ENCODE measurements at regions not wholly inside any gene's neighbourhood (a gene's known extent, or its start where the extent isn't known, plus 50 kb on each side); places are given as distances from the start of the nearest gene placed in this dataset.

GRCh38 chr2:2800697-2801096, 469.6 kb upstream of the MYT1L start (continued):
- TF ChIP-seq ZBTB33 (IDR thresholded peaks at IDR 0.05) (no peak), SMARCA5 (IDR thresholded peaks at IDR 0.05) (no peak)
- TF ChIP-seq, protein P1, sequence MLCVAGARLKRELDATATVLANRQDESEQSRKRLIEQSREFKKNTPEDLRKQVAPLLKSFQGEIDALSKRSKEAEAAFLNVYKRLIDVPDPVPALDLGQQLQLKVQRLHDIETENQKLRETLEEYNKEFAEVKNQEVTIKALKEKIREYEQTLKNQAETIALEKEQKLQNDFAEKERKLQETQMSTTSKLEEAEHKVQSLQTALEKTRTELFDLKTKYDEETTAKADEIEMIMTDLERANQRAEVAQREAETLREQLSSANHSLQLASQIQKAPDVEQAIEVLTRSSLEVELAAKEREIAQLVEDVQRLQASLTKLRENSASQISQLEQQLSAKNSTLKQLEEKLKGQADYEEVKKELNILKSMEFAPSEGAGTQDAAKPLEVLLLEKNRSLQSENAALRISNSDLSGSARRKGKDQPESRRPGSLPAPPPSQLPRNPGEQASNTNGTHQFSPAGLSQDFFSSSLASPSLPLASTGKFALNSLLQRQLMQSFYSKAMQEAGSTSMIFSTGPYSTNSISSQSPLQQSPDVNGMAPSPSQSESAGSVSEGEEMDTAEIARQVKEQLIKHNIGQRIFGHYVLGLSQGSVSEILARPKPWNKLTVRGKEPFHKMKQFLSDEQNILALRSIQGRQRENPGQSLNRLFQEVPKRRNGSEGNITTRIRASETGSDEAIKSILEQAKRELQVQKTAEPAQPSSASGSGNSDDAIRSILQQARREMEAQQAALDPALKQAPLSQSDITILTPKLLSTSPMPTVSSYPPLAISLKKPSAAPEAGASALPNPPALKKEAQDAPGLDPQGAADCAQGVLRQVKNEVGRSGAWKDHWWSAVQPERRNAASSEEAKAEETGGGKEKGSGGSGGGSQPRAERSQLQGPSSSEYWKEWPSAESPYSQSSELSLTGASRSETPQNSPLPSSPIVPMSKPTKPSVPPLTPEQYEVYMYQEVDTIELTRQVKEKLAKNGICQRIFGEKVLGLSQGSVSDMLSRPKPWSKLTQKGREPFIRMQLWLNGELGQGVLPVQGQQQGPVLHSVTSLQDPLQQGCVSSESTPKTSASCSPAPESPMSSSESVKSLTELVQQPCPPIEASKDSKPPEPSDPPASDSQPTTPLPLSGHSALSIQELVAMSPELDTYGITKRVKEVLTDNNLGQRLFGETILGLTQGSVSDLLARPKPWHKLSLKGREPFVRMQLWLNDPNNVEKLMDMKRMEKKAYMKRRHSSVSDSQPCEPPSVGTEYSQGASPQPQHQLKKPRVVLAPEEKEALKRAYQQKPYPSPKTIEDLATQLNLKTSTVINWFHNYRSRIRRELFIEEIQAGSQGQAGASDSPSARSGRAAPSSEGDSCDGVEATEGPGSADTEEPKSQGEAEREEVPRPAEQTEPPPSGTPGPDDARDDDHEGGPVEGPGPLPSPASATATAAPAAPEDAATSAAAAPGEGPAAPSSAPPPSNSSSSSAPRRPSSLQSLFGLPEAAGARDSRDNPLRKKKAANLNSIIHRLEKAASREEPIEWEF (IDR thresholded peaks at IDR 0.05; ENCODE audit: insufficient replicate concordance, low read depth, low read length) = no peak

DNA sequence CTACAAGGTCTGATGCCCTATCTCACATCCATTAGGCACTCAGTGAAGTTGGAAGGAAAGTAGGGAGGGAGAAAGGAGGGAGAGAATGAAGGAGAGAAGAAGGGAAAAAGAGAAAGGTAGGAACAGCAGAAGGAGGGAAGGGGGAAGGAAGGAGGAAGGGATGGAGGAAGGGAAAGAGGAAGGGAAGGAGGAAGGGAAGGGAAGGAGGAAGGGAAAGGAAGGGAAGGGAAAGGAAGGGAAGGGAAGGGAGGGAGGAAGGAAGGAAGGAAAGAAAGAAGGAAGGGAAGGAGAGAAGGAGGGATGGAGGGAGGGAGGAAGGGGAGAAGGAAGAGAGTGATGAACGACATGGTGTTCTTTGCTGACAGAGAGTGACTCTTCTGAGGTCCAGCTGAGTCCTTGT, 468.9 kb upstream of the MYT1L start:
- no peaks in the 10 kb centered on the region for H3K9me3 ChIP-seq (replicated peaks; ENCODE audit: control insufficient read depth, insufficient read depth, low read length)
- no peaks in the 10 kb centered on the region for H4K20me1 ChIP-seq (ENCODE audit: control insufficient read depth, insufficient read depth)
- intact Hi-C loops (cut with micrococcal nuclease; ENCODE audit: unreplicated experiment) = no loop called here
- in situ Hi-C loops (cut with MboI) = no loop called here
- CTCF ChIA-PET = no interaction called here
- ATAC-seq = no peak
- WGBS (ENCODE audit: insufficient coverage, insufficient replicate concordance, low lambda C conversion rate, missing lambda C conversion rate) = 0% methylated on average over 1 of the region's 1 CpG
- FAIRE-seq = no peak
- no peak overlapping the region for H3K4me3 ChIP-seq
- POLR2A ChIA-PET = no interaction called here
- H3K27me3 ChIP-seq (replicated peaks in 1 of 2; ENCODE audit: control insufficient read depth in 2 of 2, insufficient read depth in 2 of 2, low read length in 1 of 2) = peaks cover 0 to 3% of the 10 kb centered on the region in 2 experiments; a peak in 1 of 4 replicates
- SMC1A ChIA-PET (ENCODE audit: uncharacterized antibody, unreplicated experiment) = no interaction called here
- no peaks in the 10 kb centered on the region for H3K36me3 ChIP-seq (ENCODE audit: control insufficient read depth in 2 of 2, insufficient read depth in 2 of 2, low read length in 1 of 2)
- no peaks in the 10 kb centered on the region for H3K4me1 ChIP-seq (ENCODE audit: control insufficient read depth, insufficient read depth, low read length)
- no peak overlapping the region for H3K4me2 ChIP-seq (ENCODE audit: control insufficient read depth, insufficient read depth)
- RAD21 ChIA-PET (ENCODE audit: unreplicated experiment) = no interaction called here
- no TSS peak for BruUV-seq (replicated peaks)
- H3K79me2 ChIP-seq (ENCODE audit: control insufficient read depth, insufficient read depth, low read length) = no peaks in the 10 kb centered on the region
- DNase-seq (ENCODE audit: low read depth, low spot score) = no peak
- H2AFZ ChIP-seq (ENCODE audit: control insufficient read depth, low read depth, low read length) = no peak overlapping the region
- H3K9ac ChIP-seq (ENCODE audit: control insufficient read depth, insufficient read depth, low read length) = no peak overlapping the region
- H3K27ac ChIP-seq (ENCODE audit: control insufficient read depth, insufficient read depth) = no peak overlapping the region
- TF ChIP-seq KDM1A (IDR thresholded peaks at IDR 0.05; ENCODE audit: borderline replicate concordance) (no peak), MYC (IDR thresholded peaks at IDR 0.05; ENCODE audit: insufficient read depth, insufficient read length, insufficient replicate concordance, low read length, severe bottlenecking) (no peak), ZNF207 (IDR thresholded peaks at IDR 0.05; ENCODE audit: borderline replicate concordance) (no peak), ZNF384 (IDR thresholded peaks at IDR 0.05; ENCODE audit: borderline replicate concordance, low read depth, low read length) (no peak), ZBED1 (IDR thresholded peaks at IDR 0.05; ENCODE audit: borderline replicate concordance) (no peak), TCF7 (IDR thresholded peaks at IDR 0.05; ENCODE audit: borderline replicate concordance) (no peak), ZNF687 (IDR thresholded peaks at IDR 0.05) (no peak)
- TF ChIP-seq, protein P2, sequence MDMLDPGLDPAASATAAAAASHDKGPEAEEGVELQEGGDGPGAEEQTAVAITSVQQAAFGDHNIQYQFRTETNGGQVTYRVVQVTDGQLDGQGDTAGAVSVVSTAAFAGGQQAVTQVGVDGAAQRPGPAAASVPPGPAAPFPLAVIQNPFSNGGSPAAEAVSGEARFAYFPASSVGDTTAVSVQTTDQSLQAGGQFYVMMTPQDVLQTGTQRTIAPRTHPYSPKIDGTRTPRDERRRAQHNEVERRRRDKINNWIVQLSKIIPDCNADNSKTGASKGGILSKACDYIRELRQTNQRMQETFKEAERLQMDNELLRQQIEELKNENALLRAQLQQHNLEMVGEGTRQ (IDR thresholded peaks at IDR 0.05; ENCODE audit: borderline replicate concordance, low read depth, low read length) = no peak

All from GM12878 (cell line).